ENCODE measurements at regions not wholly inside any gene's neighbourhood (a gene's known extent, or its start where the extent isn't known, plus 50 kb on each side); places are given as distances from the start of the nearest gene placed in this dataset.

GRCh38 chr3:132927896-132928295, 110.3 kb upstream of the TMEM108 start:
- H3K4me3 ChIP-seq (ENCODE audit: insufficient read depth, low read length) = no peak overlapping the region
- H3K4me1 ChIP-seq (ENCODE audit: insufficient read depth, low read length) = no peaks in the 10 kb centered on the region
- H3K79me2 ChIP-seq (ENCODE audit: insufficient read depth, low read length) = no peaks in the 10 kb centered on the region
- TF ChIP-seq, protein P1, sequence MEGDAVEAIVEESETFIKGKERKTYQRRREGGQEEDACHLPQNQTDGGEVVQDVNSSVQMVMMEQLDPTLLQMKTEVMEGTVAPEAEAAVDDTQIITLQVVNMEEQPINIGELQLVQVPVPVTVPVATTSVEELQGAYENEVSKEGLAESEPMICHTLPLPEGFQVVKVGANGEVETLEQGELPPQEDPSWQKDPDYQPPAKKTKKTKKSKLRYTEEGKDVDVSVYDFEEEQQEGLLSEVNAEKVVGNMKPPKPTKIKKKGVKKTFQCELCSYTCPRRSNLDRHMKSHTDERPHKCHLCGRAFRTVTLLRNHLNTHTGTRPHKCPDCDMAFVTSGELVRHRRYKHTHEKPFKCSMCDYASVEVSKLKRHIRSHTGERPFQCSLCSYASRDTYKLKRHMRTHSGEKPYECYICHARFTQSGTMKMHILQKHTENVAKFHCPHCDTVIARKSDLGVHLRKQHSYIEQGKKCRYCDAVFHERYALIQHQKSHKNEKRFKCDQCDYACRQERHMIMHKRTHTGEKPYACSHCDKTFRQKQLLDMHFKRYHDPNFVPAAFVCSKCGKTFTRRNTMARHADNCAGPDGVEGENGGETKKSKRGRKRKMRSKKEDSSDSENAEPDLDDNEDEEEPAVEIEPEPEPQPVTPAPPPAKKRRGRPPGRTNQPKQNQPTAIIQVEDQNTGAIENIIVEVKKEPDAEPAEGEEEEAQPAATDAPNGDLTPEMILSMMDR (IDR thresholded peaks at IDR 0.05; ENCODE audit: extremely low read depth, low read depth, low read length) = no peak
- H3K36me3 ChIP-seq (ENCODE audit: insufficient read depth, low read length) = no peaks in the 10 kb centered on the region
- H2AFZ ChIP-seq (ENCODE audit: low read length) = no peak overlapping the region
- H3K4me2 ChIP-seq (ENCODE audit: insufficient read depth, low read length) = no peak overlapping the region
- H3K27me3 ChIP-seq (ENCODE audit: insufficient read depth, low read length) = peaks cover 2% of the 10 kb centered on the region
- H3K27ac ChIP-seq (ENCODE audit: low read depth, low read length) = no peak overlapping the region
- no peaks in the 10 kb centered on the region for H3K9me3 ChIP-seq (ENCODE audit: low read depth, low read length)
- H4K20me1 ChIP-seq (ENCODE audit: insufficient read depth, low read length) = no peaks in the 10 kb centered on the region
- no peak for DNase-seq (ENCODE audit: insufficient read length, low spot score, missing footprints)

- Histone ChIP-seq H3K36me3 (ENCODE audit: insufficient read depth, low read length) (no peaks in the 10 kb centered on the region), H3K27ac (ENCODE audit: low read depth, low read length) (no peak overlapping the region), H3K79me2 (ENCODE audit: insufficient read depth, low read length) (no peaks in the 10 kb centered on the region), H2AFZ (ENCODE audit: low read length) (no peak overlapping the region), H4K20me1 (ENCODE audit: insufficient read depth, low read length) (no peaks in the 10 kb centered on the region), H3K9me3 (ENCODE audit: low read depth, low read length) (no peaks in the 10 kb centered on the region), H3K4me2 (ENCODE audit: insufficient read depth, low read length) (no peak overlapping the region), H3K4me1 (ENCODE audit: insufficient read depth, low read length) (no peaks in the 10 kb centered on the region), H3K4me3 (ENCODE audit: insufficient read depth, low read length) (no peak overlapping the region), H3K27me3 (ENCODE audit: insufficient read depth, low read length) (peaks cover 2% of the 10 kb centered on the region)
- no peak for DNase-seq (ENCODE audit: insufficient read length, low spot score, missing footprints)
- TF ChIP-seq, protein P1 (IDR thresholded peaks at IDR 0.05; ENCODE audit: extremely low read depth, low read depth, low read length) = no peak
These were observed 112.1 kb upstream of the TMEM108 start for GRCh38 chr3:132926098-132926497.

DNA sequence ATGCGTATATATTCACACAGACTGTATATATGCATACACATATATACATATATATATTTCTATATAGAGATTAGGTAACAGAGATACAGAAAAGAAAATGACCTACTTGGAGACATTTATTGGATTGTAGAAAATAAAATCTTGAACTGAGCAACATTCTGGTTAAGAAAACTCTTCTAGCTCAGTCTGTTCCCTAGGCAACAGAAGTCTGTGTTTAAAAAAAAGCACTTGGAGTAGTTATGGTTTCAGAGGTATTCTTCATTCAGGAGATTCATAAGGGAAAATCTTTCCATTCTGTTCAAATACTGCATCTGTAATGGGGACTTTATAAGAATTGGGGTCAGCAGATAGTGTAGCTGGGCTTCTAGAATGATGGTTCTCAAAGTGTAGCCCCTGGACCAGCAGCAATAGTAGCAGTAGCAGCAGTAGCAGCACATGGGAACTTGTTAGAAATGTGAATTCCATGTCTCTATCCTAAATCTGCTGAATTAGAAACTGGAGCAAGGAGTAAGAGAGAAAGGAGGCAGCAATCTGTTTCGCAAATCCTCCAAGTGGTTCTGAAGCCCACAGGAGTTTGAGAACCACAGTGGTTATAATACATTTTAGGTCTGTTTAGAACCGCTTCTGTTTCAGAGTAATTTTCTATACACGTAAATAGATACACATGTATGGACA, 112.8 kb upstream of the TMEM108 start:
- no peak for DNase-seq (ENCODE audit: insufficient read length, low spot score, missing footprints)
- no peaks in the 10 kb centered on the region for H4K20me1 ChIP-seq (ENCODE audit: insufficient read depth, low read length)
- no peak overlapping the region for H3K4me2 ChIP-seq (ENCODE audit: insufficient read depth, low read length)
- H2AFZ ChIP-seq (ENCODE audit: low read length) = no peak overlapping the region
- no peaks in the 10 kb centered on the region for H3K9me3 ChIP-seq (ENCODE audit: low read depth, low read length)
- H3K36me3 ChIP-seq (ENCODE audit: insufficient read depth, low read length) = no peaks in the 10 kb centered on the region
- H3K4me1 ChIP-seq (ENCODE audit: insufficient read depth, low read length) = no peaks in the 10 kb centered on the region
- no peak overlapping the region for H3K4me3 ChIP-seq (ENCODE audit: insufficient read depth, low read length)
- no peak overlapping the region for H3K27ac ChIP-seq (ENCODE audit: low read depth, low read length)
- no peaks in the 10 kb centered on the region for H3K79me2 ChIP-seq (ENCODE audit: insufficient read depth, low read length)
- H3K27me3 ChIP-seq (ENCODE audit: insufficient read depth, low read length) = peaks cover 2% of the 10 kb centered on the region
- TF ChIP-seq, protein P1 (IDR thresholded peaks at IDR 0.05; ENCODE audit: extremely low read depth, low read depth, low read length) = no peak

DNA sequence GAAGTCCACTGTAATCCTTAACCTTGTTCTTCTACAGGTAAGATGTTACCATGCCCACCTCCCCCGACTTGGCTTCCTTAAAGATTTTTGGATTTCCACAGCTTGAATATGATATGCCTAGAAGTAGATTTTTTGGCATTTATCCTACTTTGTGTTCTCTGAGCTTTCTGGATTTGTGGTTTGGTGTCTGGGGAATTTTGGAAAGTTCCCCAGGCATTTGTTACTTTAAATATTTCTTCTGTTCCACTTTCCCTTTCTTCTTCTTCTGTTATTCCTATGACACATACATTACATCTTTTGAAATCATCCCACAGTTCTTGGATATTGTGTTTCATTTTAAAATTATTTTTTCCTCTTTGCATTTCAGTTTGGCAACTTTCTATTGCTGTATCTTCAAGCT, 122.1 kb upstream of the TMEM108 start:
- H3K36me3 ChIP-seq (ENCODE audit: insufficient read depth, low read length) = no peaks in the 10 kb centered on the region
- no peaks in the 10 kb centered on the region for H4K20me1 ChIP-seq (ENCODE audit: insufficient read depth, low read length)
- no peaks in the 10 kb centered on the region for H3K79me2 ChIP-seq (ENCODE audit: insufficient read depth, low read length)
- no peak for DNase-seq (ENCODE audit: insufficient read length, low spot score, missing footprints)
- TF ChIP-seq, protein P1 (IDR thresholded peaks at IDR 0.05; ENCODE audit: extremely low read depth, low read depth, low read length) = no peak
- H2AFZ ChIP-seq (ENCODE audit: low read length) = no peak overlapping the region
- no peak overlapping the region for H3K27ac ChIP-seq (ENCODE audit: low read depth, low read length)
- H3K4me3 ChIP-seq (ENCODE audit: insufficient read depth, low read length) = no peak overlapping the region
- H3K27me3 ChIP-seq (ENCODE audit: insufficient read depth, low read length) = no peaks in the 10 kb centered on the region
- H3K4me2 ChIP-seq (ENCODE audit: insufficient read depth, low read length) = no peak overlapping the region
- H3K9me3 ChIP-seq (ENCODE audit: low read depth, low read length) = no peaks in the 10 kb centered on the region
- H3K4me1 ChIP-seq (ENCODE audit: insufficient read depth, low read length) = peaks cover 20% of the 10 kb centered on the region

Data from osteoblast (primary cell).